Nucleus accumbens (tissue), 56 donors: ENCODE measurements at regions not wholly inside any gene's neighbourhood (a gene's known extent, or its start where the extent isn't known, plus 50 kb on each side); places are given as distances from the start of the nearest gene placed in this dataset.

Source experiments
- DNase-seq, 56 donors: peaks; one replicate each; lab custom pipeline; 2025; lab: John Stamatoyannopoulos, UW

DNA sequence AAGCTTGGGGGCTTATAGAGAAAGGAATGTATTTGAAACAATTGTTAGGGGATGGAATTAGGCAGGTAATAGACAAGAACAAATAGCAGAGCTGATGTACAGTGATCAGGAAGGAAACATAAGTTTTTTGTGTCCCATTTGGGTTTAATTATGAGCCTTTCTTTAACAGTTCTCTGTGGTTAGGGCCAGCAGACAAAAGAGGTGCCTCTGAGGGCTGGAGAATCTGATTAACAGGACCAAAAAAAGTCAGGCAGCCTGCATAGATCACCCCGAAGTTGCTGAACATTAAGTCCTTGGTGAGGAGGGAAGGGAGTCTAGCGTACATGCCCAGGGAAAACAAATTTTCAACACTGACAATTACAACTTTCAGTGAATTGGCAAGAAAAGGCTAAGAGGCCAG, 88.6 kb upstream of the SPRED1 start:
- DNase-seq = no peak

DNA sequence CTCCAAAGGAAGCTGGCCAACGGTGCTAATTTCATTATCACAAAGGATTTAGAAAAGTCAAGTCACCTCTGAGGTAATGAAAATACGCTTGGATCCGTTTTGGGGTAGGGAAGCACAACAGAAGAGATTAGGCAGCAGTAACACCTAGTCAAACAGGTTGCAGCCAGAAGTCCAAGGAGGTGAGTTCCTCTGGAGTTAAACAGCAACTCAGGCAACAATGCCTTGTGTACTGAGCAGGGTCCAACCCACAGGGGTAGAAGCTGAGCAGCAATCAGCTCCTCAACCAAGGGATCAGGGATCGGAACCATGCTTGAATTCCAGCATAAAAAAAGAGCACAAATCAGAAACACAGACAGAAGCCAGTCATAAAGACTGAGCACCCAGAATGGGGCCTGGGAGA, 88.1 kb upstream of the SPRED1 start:
- no peak for DNase-seq

DNA sequence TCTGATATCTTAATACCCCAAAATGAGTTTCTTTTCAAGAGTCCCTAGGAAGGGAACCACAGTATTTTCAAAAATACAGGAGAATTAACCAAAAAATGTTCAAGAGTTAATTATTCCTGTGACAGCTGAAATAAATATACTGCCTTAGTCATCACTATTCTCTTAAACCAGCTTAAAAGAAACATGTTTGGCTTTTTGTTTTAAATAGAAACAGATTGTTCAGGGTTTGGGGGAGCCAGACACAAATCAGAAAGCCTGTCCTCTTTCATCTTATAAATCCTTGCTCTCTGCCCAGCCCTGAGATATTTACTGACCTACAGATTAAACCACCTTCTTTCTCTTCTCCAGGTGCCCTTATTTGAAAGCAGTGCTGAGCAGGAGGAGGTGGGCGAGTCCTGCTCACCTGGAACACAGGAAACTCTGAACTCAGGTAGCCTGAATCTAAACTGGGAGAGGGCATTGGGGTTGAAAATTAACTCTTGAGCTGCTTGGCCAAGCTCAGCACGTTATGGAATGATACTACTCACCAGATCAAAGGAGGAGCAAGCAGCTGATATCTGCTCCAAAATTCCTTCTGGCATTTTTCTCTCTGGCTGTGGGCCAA, 84.1 kb upstream of the SPRED1 start:
- DNase-seq = no peak

DNA sequence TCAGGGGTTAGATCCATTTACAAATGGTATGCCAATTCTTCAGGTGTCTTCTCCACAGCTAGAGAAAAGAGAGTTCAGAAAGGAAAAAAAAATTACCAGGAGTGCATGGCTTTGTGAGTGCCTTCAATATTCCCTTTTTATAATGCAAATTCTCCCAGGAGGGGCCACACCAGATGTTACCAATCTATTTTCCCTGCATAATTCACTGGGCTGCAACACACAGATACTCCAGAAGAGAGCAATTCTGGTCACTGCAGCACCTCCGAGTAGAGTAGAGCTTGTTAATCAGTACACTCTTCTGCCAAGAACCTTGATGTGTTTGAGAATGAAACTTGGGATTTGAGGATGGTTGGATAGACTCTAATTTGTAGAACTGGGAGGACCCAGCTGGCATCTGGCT, 80.7 kb upstream of the SPRED1 start:
- no peak for DNase-seq

DNA sequence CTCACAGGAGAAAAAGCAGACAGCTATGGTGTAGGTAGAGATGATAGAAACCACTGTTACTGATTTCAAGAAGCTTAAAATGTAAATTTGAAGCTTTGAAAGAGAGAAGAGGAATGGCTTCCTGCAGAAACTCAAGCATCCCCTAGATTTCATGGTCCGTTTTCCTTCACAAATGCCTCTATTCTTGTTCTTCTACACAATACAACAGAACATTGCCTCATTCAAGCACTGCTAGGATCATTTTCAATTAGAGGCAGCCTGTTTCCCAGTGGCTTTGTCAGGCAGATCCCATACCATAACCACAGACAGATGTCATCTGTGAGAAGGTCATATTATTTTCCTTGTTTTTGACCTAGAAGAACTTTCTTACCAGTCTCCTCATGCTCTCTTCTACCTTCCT, 77.9 kb upstream of the SPRED1 start:
- DNase-seq = no peak

DNA sequence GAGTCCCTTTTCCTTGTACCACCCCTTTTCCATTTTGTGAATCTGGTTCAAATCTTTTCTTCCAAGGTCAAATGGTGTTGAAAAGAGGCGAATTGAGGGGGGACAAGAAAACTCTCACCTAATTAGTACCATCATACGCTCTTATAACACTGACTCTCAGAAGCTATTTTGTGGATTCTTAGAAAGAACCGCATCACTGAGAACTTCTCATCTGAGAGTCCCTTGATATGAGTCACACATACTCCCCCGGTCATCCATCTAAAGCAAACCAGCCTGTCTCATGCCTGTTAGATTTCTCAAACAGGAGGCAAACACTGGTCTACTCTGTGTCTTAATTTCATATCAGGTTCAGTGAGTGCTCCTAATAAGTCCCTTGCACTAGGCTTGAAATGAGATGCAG, 76.5 kb upstream of the SPRED1 start:
- DNase-seq = no peak

DNA sequence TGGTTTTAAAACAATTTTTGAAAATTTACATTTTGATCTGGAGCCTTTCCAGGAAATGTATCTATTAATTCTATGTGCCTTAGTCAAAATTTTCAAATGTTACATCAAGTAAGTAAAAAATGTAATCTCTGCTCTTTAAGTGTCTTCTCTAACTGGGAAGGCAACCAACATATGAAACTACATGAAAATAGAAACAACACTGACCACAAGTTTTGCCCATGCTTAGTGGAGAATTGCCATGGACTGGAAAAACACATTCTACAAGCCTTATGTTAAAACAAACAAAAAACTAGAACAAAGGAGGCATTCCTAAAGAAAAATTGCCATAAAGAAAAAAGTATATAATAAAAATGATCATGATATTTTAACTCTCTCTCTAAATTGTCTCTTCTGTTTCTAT, 75.9 kb upstream of the SPRED1 start:
- no peak for DNase-seq

DNA sequence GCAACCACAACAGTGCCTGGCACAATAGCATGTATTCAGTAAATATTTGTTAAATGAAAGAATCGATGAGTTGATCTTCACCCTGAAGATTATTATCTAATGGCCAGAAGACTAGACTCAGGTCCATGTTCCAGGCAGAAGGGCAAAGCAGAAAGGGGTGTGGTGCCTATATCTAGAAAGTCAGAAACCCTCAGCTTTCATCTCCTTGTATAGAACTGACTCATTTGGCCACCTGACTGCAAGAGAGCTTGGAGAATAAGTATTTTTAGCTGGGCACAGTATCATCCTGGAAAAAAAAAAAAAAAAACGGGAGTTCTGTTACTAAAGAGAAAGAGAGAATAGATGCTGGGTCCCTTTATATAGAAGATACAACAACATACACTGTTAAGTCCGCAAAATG, 69.7 kb upstream of the SPRED1 start:
- DNase-seq = no peak

DNA sequence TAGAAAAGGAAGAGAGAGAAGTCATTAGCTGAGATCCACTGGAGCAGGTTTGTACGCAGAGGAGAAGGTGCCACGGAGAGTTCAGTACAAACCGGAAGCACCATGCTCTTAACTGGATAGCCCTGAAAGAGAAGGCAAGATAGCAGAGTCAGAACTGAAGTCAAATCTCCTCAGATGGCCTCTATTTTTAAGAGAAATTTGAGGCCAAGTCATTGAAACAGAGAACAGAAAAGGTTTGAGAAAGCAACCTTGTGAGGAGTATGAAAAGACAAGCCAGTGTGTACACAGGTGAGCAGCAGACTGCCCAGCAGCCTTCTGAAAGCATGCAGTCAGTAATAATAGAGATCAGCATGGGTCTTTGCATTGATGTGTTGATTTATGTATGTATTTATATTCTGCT, 66.1 kb upstream of the SPRED1 start:
- DNase-seq = no peak

DNA sequence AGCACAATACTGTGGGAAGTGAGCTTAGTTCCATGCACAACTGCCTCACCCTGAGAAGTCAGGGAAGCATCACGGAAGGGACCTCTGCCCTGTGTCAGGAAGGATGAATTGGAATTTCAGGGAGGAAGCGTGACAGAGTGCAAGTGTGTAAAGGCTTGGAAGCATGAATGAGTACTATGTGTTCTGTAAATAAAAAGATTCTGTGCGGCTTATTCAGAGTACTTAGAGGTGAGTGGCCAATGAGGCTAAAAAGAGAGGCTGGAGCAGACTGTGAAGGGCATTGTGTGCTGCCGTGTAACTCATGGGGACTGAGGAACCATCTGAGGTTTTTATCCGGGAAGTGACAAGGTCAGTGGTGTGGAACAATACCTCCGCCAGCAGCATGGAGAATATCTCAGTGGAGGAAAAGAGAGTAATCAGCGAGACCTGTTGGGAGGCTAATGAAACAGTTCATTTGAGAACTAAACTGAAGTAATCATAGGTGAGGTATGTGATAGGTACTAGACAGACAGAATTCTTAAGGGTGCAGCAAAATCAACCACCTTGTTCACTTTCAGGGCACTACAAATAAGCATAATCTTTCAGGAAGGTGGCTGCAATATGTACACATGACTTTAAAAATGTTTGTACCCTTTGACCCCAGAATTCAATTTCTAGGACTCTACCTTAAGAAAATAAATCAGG, 64.9 kb upstream of the SPRED1 start:
- DNase-seq = no peak

DNA sequence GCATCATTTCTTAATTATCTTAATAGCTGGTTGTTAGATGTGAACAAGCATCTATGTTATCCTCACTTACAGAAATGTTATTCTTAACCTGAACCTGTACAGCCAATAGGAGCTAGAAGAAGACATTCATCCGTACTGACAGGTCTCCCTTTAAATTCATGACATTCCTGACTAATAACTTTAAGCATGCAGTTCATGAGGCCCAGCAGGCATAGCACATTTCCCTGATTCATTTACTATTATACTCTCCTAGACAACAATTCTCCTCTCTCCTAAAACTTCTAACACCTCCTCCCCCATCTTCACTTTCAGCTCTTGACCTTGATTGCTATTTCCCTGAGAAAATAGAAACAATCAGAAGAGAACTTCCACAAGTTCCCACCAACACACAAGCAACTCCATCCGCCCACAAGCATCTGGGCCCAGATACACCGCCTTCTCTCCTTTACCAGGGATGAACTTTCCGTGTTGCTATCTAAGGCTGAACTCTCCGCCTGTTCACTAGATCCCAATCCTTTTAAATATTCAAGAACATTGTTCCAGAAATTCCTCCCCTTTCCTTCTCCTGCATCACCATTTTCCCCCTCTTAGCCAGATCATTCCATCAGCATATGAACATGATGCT, 62.9 kb upstream of the SPRED1 start:
- no peak for DNase-seq

DNA sequence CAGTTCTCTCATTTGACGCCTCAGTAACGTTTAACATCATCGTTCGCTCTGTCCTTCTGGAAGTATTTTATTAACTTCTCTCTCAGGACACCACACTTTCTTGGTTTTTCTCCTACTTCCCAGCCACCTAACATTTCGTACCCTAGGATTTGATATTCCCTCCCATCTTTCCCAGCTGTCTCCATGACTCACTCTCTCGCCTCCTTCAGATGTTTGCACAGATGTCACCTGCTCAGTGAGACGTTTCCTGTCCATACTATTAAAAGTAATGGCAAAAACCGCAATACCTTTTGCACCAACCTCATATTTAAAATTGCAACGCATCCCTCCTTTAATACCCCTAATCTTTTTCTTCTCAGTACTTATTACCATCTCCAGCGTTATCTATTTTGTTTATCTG, 62.1 kb upstream of the SPRED1 start:
- DNase-seq = no peak

DNA sequence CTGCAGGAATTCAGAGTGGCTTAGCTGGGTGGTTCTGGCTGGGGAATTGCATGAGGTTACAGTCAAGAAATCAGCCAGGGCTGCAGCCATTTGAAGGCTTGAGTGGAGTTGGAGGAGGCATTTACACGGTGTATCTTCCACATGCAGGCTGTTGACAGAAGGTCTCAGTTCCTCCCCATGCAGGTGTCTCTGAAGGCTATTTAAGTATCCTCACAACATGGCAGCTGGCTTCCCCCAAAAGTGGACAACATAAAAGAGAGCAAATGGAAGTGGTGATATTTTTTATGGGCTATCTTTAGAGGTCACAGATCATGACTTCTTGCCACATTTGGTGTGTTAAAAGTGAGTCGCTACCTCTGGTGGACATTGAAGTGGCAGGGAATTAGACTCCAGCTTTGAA, 60.1 kb upstream of the SPRED1 start:
- DNase-seq = no peak

DNA sequence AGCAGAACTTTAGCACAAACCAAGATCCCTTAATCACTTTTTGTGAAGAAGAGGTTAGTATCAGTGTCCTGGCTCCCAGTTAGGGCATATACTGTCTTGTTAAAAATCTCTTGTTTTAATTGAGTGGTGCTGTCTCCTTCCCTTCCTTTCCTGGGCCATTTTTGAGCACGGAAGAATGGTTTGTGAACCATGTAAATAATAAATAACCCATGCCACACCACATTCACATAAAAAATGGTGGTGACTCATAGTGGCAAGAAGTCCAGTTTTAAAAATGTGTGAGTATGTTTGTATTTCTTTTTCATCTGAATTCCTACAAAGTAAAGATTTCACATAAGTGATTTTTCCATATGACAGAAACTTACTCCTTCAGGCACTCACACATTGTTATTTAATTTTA, 59.1 kb upstream of the SPRED1 start:
- no peak for DNase-seq

DNA sequence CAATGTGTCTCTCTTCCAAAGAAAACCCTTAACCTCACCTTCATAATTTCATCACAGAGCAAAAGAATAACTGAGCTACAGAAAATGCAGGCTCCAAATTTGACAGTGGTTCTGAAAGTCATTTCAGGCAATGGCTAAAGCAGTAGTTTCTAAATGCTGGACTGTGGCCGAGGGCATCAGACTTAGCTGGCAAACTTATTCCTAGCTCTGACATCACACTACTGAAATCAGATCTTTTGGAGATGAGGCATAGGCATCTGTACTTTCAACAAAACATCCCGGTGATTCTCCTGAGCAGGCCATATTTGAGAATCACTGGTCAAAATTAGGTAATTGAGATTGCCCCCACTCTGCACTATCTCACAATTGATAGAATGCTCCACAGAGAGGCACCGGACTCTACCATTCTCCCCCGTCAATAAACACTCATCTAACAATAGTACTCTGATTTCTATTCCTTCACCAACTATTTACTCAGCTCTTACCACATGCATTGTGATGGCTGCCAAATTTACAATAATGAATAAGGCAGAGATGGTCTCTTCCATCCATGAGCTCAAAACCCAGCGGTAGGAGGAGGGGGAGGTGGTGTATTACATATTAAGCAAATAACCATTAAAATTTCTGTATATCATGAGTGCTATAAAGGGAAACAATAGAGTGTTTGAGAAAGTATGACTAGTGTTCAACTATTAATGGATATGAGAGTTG, 57.3 kb upstream of the SPRED1 start:
- DNase-seq = peak in 5 of 56 donors; percentile 3 to 16 (median 6)

DNA sequence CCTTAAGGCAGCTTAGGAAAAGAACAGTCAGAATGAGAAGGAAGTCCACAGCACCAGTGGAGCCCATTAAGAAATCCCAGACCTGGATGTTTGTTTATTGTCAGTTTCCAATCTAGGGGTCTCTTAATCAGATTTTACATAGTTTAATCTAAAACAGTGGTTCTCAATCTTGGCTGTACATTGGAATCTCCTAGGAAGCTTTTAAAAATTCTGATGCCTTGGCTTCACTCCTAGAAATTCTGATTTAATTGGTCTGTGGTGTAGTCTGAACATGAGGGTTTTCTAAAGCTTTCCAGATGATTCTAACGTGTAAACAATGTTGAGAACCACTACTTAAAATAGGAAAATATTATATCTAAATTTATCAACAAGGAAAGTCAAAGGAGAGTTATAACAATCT, 56.6 kb upstream of the SPRED1 start:
- no peak for DNase-seq

DNA sequence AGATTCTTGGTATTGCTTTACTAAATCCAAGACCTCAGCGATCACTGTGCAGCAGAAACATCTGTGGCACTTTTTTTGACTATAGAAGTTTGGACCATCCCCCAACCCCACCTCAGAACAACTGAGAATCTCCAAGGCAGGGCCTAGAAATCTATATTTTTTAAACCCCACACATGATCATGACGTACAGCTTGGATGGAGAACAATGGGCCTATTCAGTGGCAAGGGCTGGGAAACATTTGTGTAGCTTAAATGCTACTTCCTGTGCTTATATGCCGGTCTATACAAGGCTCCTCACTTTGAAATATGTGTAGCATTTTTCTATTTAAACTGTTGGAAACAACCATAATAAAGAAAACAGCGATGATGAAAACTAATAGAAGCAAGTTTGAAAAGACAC, 55.1 kb upstream of the SPRED1 start:
- no peak for DNase-seq

DNA sequence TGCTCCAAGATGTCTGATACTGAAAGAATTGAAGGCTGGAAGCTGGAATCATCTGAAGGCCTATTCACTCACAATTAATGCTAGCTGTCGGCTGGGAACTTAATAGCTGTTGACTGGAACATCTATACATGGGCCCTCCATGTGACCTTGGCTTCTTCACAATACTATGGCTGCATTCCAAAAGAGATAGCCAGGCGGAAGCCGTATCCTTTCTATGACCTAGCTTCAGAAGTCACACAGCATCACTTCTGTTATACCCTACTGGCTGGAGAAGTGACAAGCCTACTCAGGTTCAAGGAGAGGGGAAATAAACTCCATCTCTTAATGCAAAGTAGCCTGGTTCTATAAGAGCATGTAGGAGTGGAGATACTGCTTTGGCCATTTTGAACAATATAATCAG, 50.9 kb upstream of the SPRED1 start:
- peak in 1 of 56 donors; percentile 11 for DNase-seq

DNA sequence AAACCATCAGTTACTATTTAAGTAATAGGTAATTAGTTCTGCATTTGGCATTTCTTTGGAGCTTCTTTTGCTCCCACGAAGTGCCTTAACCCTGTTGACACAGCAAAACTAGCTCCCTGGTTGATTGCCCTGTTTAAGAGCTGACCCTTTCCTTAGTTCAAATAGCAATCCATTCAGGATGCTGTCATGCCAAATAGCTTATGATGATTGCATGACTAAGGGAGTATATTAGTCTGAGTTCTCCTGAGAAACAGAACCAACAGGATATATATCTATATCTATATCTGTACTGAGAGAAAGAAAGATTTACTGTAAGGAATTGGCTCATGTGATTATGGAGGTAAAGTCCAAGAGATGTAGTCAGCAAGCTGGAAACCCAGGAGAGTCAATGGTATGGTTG, 50.3 kb upstream of the SPRED1 start:
- no peak for DNase-seq
